ENCODE measurements at regions not wholly inside any gene's neighbourhood (a gene's known extent, or its start where the extent isn't known, plus 50 kb on each side); places are given as distances from the start of the nearest gene placed in this dataset.

GRCh38 chr3:166661621-166662020, 718.5 kb downstream of the ZBBX start:
- no peak for DNase-seq
- no peak overlapping the region for H3K4me2 ChIP-seq (replicated peaks; ENCODE audit: low read depth, low read length, poor library complexity, severe bottlenecking)
- no peaks in the 10 kb centered on the region for H3K4me1 Mint-ChIP-seq
- no peaks in the 10 kb centered on the region for H3K79me2 ChIP-seq (ENCODE audit: control insufficient read depth, insufficient read depth, low read length)
- no peaks in the 10 kb centered on the region for H3K36me3 ChIP-seq (replicated peaks in 1 of 2; ENCODE audit: control extremely low read depth in 1 of 2, control insufficient read depth in 1 of 2, extremely low read depth in 1 of 2, insufficient read depth in 2 of 2, low read length in 1 of 2)
- WGBS (ENCODE audit: insufficient coverage): no CpG with 5 or more reads among the region's 1 CpG
- no peak overlapping the region for H3K9ac ChIP-seq (ENCODE audit: low read length)
- TF ChIP-seq CTCF (IDR thresholded peaks at IDR 0.05): no peak
- TF ChIP-seq EZH2 (IDR thresholded peaks at IDR 0.05; ENCODE audit: borderline replicate concordance, insufficient read depth, low read depth, low read length, poor library complexity, severe bottlenecking): no peak
- H3K27me3 Mint-ChIP-seq: no peaks in the 10 kb centered on the region
- ChIA-PET POLR2A (no interaction called here), CTCF (no interaction called here)
- no peak for ATAC-seq (ENCODE audit: low read depth)
- H3K4me1 ChIP-seq (ENCODE audit: control insufficient read depth in 2 of 2, insufficient read depth in 2 of 2, low read length in 2 of 2): no peaks in the 10 kb centered on the region
- H3K27ac Mint-ChIP-seq: no peak overlapping the region
- H3K4me3 ChIP-seq (ENCODE audit: control extremely low read depth in 1 of 5, extremely low read depth in 1 of 5, insufficient read depth in 1 of 5, low read depth in 2 of 5, low read length in 4 of 5): no peak overlapping the region
- H3K9me3 ChIP-seq (ENCODE audit: control extremely low read depth in 1 of 3, control insufficient read depth in 2 of 3, insufficient read depth in 1 of 3, low read length in 2 of 3): peaks cover 0 to 3% (median 0%) of the 10 kb centered on the region in 3 donors
- H3K9me3 Mint-ChIP-seq (ENCODE audit: insufficient read depth): peaks cover 8% of the 10 kb centered on the region
- no peaks in the 10 kb centered on the region for H4K20me1 ChIP-seq (ENCODE audit: control insufficient read depth, insufficient read depth, low read length, poor library complexity, severe bottlenecking)
- H2AFZ ChIP-seq (ENCODE audit: insufficient read depth, low read depth, low read length, poor library complexity, severe bottlenecking): no peak overlapping the region
- no peaks in the 10 kb centered on the region for H3K27me3 ChIP-seq (replicated peaks in 1 of 4; ENCODE audit: control extremely low read depth in 1 of 4, control insufficient read depth in 3 of 4, insufficient read depth in 4 of 4, low read length in 3 of 4)
- intact Hi-C loops (cut with micrococcal nuclease): no loop called here
- H3K4me3 Mint-ChIP-seq: no peak overlapping the region
- no peak overlapping the region for H3K27ac ChIP-seq (ENCODE audit: low read length in 2 of 2)

- POLR2A ChIA-PET: no interaction called here
- H3K9ac ChIP-seq (ENCODE audit: low read length): no peak overlapping the region
- H3K4me1 ChIP-seq (ENCODE audit: control insufficient read depth in 2 of 2, insufficient read depth in 2 of 2, low read length in 2 of 2): no peaks in the 10 kb centered on the region
- no peak overlapping the region for H3K27ac ChIP-seq (ENCODE audit: low read length in 2 of 2)
- H3K27me3 Mint-ChIP-seq: no peaks in the 10 kb centered on the region
- H3K9me3 ChIP-seq (ENCODE audit: control extremely low read depth in 1 of 3, control insufficient read depth in 2 of 3, insufficient read depth in 1 of 3, low read length in 2 of 3): peaks cover 0 to 3% (median 0%) of the 10 kb centered on the region in 3 donors
- DNase-seq (no peak), ATAC-seq (ENCODE audit: low read depth) (no peak)
- H3K4me3 Mint-ChIP-seq: no peak overlapping the region
- H4K20me1 ChIP-seq (ENCODE audit: control insufficient read depth, insufficient read depth, low read length, poor library complexity, severe bottlenecking): no peaks in the 10 kb centered on the region
- no peak overlapping the region for H3K4me3 ChIP-seq (ENCODE audit: control extremely low read depth in 1 of 5, extremely low read depth in 1 of 5, insufficient read depth in 1 of 5, low read depth in 2 of 5, low read length in 4 of 5)
- H3K4me1 Mint-ChIP-seq: no peaks in the 10 kb centered on the region
- no peak overlapping the region for H3K27ac Mint-ChIP-seq
- TF ChIP-seq EZH2 (IDR thresholded peaks at IDR 0.05; ENCODE audit: borderline replicate concordance, insufficient read depth, low read depth, low read length, poor library complexity, severe bottlenecking) (no peak), CTCF (IDR thresholded peaks at IDR 0.05) (no peak)
- H3K4me2 ChIP-seq (replicated peaks; ENCODE audit: low read depth, low read length, poor library complexity, severe bottlenecking): no peak overlapping the region
- CTCF ChIA-PET: no interaction called here
- H2AFZ ChIP-seq (ENCODE audit: insufficient read depth, low read depth, low read length, poor library complexity, severe bottlenecking): no peak overlapping the region
- H3K79me2 ChIP-seq (ENCODE audit: control insufficient read depth, insufficient read depth, low read length): no peaks in the 10 kb centered on the region
- H3K36me3 ChIP-seq (replicated peaks in 1 of 2; ENCODE audit: control extremely low read depth in 1 of 2, control insufficient read depth in 1 of 2, extremely low read depth in 1 of 2, insufficient read depth in 2 of 2, low read length in 1 of 2): no peaks in the 10 kb centered on the region
- intact Hi-C loops (cut with micrococcal nuclease): no loop called here
- no peaks in the 10 kb centered on the region for H3K27me3 ChIP-seq (replicated peaks in 1 of 4; ENCODE audit: control extremely low read depth in 1 of 4, control insufficient read depth in 3 of 4, insufficient read depth in 4 of 4, low read length in 3 of 4)
- peaks cover 8% of the 10 kb centered on the region for H3K9me3 Mint-ChIP-seq (ENCODE audit: insufficient read depth)
Observed at GRCh38 chr3:166660962-166661361, 719.1 kb downstream of the ZBBX start.
